Liver (tissue), 3 donors: ENCODE measurements at regions not wholly inside any gene's neighbourhood (a gene's known extent, or its start where the extent isn't known, plus 50 kb on each side); places are given as distances from the start of the nearest gene placed in this dataset.

Source experiments
- FOXA1 ChIP-seq: IDR thresholded peaks from 2 replicates; pipeline ENCODE4 v1.6.1; 2016; ENCODE audit warnings: antibody characterized with exemption
- FOXA2 ChIP-seq: IDR thresholded peaks from 2 replicates; pipeline ENCODE4 v1.6.1; 2016; ENCODE audit warnings: antibody characterized with exemption
- GABPA ChIP-seq, 2 donors: IDR thresholded peaks in 1 of 2; conservative IDR thresholded peaks in 1 of 2; 2 replicates each; pipeline ENCODE4 v1.6.1; 2016; ENCODE audit warnings: antibody characterized with exemption in 2 of 2, mild to moderate bottlenecking in 1 of 2, moderate library complexity in 1 of 2
- JUND ChIP-seq, 2 donors: IDR thresholded peaks; 2 replicates each; pipeline ENCODE4 v1.6.1; 2016; ENCODE audit warnings: antibody characterized with exemption in 2 of 2
- NR2F2 ChIP-seq: IDR thresholded peaks from 2 replicates; pipeline ENCODE4 v1.6.1; 2016; ENCODE audit warnings: antibody characterized with exemption
- RAD21 ChIP-seq, 2 donors: IDR thresholded peaks; 2 replicates each; pipeline ENCODE4 v1.6.1; 2016; ENCODE audit warnings: antibody characterized with exemption in 2 of 2, mild to moderate bottlenecking in 2 of 2
- RXRA ChIP-seq, 2 donors: IDR thresholded peaks; 2 replicates each; pipeline ENCODE4 v1.6.1; 2017 to 2018; ENCODE audit warnings: antibody characterized with exemption in 2 of 2, mild to moderate bottlenecking in 1 of 2
- SP1 ChIP-seq: IDR thresholded peaks from 2 replicates; pipeline ENCODE4 v1.6.1; 2018; ENCODE audit warnings: antibody characterized with exemption, mild to moderate bottlenecking
- TAF1 ChIP-seq: conservative IDR thresholded peaks from 2 replicates; pipeline ENCODE4 v1.6.1; 2016; ENCODE audit warnings: antibody characterized with exemption, mild to moderate bottlenecking
- YY1 ChIP-seq: IDR thresholded peaks from 2 replicates; pipeline ENCODE4 v1.6.1; 2016; ENCODE audit warnings: antibody characterized with exemption, mild to moderate bottlenecking
- TF ChIP-seq, protein P1 (sequence below): fragments of 150-350 bp; IDR thresholded peaks from 2 replicates; pipeline ENCODE4 v1.5.1; 2017; ENCODE audit warnings: improper control_type of control experiment, low read depth, low read length; ENCODE audit not compliant: missing input control
- TF ChIP-seq, protein P2 (sequence below): IDR thresholded peaks from 2 replicates; pipeline ENCODE4 v1.6.1; 2016; ENCODE audit warnings: antibody characterized with exemption
- TF ChIP-seq, protein P3 (sequence below): IDR thresholded peaks from 2 replicates; pipeline ENCODE4 v1.6.1; 2016; ENCODE audit warnings: antibody characterized with exemption
- TF ChIP-seq, protein P4 (sequence below): IDR thresholded peaks from 2 replicates; pipeline ENCODE4 v1.6.1; 2016; ENCODE audit warnings: antibody characterized with exemption, mild to moderate bottlenecking
- donor health status: healthy.
- donor health status: healthy.

DNA sequence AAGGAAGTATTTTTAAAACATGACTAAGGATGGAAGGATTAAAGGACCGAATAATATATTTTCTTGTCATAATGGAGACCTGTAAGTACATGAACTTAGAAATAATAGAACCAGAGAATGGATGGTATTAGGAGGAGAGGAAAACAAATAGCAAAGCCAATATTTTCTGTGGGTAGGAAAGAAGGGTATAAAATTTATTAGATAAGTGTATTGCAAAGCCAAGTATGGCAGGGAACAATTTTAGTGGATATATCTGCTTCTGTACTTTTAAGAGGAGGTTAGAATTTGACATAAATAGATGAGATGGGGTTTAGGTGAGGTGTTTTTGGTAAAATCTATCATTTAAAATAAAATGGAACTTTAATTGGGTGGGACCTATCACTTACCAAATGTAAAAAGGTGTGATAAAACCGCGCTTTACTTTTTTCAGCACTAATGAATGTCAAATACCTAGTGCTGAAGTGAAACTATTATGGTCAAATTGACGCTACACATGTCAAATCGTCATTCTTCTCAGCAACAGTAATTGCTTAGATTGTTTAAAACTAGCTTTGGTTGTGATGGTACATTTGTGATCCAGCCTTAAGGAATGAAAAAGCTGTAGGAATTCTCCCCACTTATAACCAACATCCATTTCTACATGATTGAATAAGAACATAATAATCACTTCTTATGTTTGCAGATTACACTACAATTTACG, 78.1 kb upstream of the ZEB2 start:
- TF ChIP-seq, protein P1, sequence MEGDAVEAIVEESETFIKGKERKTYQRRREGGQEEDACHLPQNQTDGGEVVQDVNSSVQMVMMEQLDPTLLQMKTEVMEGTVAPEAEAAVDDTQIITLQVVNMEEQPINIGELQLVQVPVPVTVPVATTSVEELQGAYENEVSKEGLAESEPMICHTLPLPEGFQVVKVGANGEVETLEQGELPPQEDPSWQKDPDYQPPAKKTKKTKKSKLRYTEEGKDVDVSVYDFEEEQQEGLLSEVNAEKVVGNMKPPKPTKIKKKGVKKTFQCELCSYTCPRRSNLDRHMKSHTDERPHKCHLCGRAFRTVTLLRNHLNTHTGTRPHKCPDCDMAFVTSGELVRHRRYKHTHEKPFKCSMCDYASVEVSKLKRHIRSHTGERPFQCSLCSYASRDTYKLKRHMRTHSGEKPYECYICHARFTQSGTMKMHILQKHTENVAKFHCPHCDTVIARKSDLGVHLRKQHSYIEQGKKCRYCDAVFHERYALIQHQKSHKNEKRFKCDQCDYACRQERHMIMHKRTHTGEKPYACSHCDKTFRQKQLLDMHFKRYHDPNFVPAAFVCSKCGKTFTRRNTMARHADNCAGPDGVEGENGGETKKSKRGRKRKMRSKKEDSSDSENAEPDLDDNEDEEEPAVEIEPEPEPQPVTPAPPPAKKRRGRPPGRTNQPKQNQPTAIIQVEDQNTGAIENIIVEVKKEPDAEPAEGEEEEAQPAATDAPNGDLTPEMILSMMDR = no peak
- TF ChIP-seq TAF1 = no peak
- TF ChIP-seq NR2F2 = no peak
- no peak for TF ChIP-seq SP1
- TF ChIP-seq, protein P2, sequence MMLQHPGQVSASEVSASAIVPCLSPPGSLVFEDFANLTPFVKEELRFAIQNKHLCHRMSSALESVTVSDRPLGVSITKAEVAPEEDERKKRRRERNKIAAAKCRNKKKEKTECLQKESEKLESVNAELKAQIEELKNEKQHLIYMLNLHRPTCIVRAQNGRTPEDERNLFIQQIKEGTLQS = no peak
- TF ChIP-seq, protein P3, sequence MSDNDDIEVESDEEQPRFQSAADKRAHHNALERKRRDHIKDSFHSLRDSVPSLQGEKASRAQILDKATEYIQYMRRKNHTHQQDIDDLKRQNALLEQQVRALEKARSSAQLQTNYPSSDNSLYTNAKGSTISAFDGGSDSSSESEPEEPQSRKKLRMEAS = no peak
- no peak for TF ChIP-seq RAD21 (IDR thresholded peaks at IDR 0.05)
- TF ChIP-seq YY1 = no peak
- TF ChIP-seq JUND (IDR thresholded peaks at IDR 0.05) = no peak
- no peak for TF ChIP-seq FOXA1
- TF ChIP-seq, protein P4, sequence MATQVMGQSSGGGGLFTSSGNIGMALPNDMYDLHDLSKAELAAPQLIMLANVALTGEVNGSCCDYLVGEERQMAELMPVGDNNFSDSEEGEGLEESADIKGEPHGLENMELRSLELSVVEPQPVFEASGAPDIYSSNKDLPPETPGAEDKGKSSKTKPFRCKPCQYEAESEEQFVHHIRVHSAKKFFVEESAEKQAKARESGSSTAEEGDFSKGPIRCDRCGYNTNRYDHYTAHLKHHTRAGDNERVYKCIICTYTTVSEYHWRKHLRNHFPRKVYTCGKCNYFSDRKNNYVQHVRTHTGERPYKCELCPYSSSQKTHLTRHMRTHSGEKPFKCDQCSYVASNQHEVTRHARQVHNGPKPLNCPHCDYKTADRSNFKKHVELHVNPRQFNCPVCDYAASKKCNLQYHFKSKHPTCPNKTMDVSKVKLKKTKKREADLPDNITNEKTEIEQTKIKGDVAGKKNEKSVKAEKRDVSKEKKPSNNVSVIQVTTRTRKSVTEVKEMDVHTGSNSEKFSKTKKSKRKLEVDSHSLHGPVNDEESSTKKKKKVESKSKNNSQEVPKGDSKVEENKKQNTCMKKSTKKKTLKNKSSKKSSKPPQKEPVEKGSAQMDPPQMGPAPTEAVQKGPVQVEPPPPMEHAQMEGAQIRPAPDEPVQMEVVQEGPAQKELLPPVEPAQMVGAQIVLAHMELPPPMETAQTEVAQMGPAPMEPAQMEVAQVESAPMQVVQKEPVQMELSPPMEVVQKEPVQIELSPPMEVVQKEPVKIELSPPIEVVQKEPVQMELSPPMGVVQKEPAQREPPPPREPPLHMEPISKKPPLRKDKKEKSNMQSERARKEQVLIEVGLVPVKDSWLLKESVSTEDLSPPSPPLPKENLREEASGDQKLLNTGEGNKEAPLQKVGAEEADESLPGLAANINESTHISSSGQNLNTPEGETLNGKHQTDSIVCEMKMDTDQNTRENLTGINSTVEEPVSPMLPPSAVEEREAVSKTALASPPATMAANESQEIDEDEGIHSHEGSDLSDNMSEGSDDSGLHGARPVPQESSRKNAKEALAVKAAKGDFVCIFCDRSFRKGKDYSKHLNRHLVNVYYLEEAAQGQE = no peak
- no peak for TF ChIP-seq GABPA (IDR thresholded peaks at IDR 0.05 in 1 of 2, conservative IDR thresholded peaks at IDR 0.05 in 1 of 2)
- TF ChIP-seq RXRA (IDR thresholded peaks at IDR 0.05) = no peak
- no peak for TF ChIP-seq FOXA2
